ENCODE measurements at regions not wholly inside any gene's neighbourhood (a gene's known extent, or its start where the extent isn't known, plus 50 kb on each side); places are given as distances from the start of the nearest gene placed in this dataset.

DNA sequence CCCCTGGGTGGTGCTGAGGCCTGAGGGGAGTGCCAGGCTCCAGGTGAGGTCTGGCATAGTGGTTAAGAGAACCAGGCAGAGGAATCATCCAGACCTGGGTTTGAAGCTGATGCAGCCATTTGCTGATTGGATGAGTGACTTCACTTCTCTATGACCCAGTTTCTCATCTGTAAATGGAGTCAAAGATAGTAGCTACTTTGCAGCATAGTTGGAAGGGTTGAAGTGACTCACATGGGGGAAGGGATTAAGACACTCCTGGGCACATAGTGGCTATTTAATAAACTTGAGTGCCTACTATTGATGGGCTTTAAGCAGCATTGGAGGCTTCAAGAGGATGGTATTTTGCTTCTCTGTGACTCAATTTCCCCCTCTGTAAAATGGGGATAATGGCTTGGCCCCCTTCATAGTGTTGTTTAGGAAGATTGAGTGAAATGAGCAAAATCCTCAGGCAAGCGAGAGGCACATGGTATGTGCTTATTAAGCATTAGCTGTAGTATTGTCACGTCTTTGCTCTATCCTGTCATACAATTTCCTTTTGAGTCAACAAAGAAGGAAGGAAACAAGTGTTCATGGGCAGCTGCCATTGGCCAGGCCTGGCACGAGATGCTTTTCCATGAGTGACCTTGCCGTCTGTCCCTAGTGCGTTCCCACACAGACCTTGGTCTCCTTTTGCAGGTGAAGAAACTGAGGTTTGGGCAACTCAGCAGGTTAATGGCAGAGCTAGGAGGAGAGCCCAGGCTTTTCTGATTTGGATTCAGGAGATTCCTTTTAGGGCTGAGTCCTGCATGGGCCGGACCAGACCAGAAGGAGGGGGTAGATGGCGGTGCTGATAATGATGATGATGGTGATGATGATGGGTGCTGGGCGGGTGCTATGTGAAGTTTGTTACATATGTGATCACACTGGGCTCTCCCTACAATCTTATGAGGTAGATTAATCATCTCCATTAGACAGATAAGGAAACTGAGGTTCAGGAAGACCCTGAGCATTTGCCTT lies 131.1 kb upstream of the WNT4 start:
- TF ChIP-seq POLR2A (IDR thresholded peaks at IDR 0.05) (no peak), CTCF (IDR thresholded peaks at IDR 0.05) (no peak)
